ENCODE measurements at regions not wholly inside any gene's neighbourhood (a gene's known extent, or its start where the extent isn't known, plus 50 kb on each side); places are given as distances from the start of the nearest gene placed in this dataset.

DNA sequence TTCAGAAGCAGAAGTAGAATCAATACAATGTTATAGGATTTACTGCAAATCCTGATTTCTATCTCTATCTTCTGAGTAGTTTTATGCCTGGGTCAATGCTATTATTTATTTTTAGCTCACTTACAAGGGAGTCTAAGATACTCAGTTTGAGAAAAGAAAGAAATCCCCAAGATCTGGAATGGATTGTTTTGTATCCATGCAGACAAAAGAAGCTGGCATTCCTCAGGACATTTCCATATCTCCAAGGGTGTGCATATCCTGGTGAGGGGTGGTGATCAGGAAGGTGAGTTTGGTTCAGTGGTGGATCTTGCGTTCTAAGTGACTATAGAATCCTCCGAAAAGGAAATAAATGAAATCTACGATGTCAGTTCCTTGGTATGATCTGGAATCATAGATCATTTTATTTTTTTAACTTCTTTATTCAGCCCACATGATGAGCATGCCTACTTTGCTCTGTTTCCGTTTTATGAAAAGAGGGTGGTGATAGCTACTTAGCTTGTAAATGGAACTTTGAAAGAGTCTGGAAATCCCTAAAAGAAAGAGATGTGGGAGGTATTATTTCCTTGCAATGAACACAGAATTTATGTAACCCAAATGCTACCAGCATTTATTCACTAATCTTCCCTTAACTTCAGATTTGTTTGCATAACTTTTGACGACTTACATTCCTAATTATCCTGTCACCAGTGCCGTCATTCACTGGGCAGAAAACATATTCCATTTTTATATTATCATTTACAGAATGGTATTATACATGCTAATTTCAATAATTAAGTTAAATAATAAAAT is 81.1 kb upstream of the RAPGEF2 start:
- no peaks in the 10 kb centered on the region for H3K4me1 ChIP-seq
- no peaks in the 10 kb centered on the region for H3K36me3 ChIP-seq (ENCODE audit: control insufficient read depth, insufficient read depth, low read length)
- H3K9ac ChIP-seq: no peak overlapping the region
- no peaks in the 10 kb centered on the region for H3K9me3 ChIP-seq (ENCODE audit: control insufficient read depth, low read length)
- H3K27ac ChIP-seq: no peak overlapping the region
- no peak overlapping the region for H2AFZ ChIP-seq
- H3K4me2 ChIP-seq (ENCODE audit: low read length): no peak overlapping the region
- H3K4me3 ChIP-seq (ENCODE audit: low read depth, low read length): no peak overlapping the region
- TF ChIP-seq, protein P1, sequence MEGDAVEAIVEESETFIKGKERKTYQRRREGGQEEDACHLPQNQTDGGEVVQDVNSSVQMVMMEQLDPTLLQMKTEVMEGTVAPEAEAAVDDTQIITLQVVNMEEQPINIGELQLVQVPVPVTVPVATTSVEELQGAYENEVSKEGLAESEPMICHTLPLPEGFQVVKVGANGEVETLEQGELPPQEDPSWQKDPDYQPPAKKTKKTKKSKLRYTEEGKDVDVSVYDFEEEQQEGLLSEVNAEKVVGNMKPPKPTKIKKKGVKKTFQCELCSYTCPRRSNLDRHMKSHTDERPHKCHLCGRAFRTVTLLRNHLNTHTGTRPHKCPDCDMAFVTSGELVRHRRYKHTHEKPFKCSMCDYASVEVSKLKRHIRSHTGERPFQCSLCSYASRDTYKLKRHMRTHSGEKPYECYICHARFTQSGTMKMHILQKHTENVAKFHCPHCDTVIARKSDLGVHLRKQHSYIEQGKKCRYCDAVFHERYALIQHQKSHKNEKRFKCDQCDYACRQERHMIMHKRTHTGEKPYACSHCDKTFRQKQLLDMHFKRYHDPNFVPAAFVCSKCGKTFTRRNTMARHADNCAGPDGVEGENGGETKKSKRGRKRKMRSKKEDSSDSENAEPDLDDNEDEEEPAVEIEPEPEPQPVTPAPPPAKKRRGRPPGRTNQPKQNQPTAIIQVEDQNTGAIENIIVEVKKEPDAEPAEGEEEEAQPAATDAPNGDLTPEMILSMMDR (IDR thresholded peaks at IDR 0.05): no peak
- H3K79me2 ChIP-seq: no peaks in the 10 kb centered on the region
- no peaks in the 10 kb centered on the region for H3K27me3 ChIP-seq (ENCODE audit: control insufficient read depth, insufficient read depth, low read length)

DNA sequence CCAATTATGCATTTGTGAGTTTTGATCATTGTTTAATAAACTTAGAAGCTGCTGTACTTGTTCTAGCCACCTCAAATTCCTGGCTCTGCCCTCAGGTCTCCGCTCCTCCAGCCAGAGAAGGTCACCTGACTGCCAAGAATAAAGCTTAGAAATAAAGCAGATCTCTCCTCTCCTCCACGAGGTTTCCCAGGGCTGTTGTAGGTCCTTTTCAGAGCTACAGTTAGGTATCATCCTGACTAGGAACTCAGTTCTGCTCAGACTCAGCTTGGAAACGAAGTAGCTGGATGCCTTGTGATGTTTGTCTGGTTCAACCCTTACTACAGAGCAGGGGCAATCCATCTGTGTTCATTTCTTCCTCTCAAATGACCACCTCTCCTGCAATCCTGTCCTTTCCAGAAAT is 79.1 kb upstream of the RAPGEF2 start:
- Histone ChIP-seq H3K4me1 (no peaks in the 10 kb centered on the region), H2AFZ (no peak overlapping the region), H3K27ac (no peak overlapping the region), H3K4me3 (ENCODE audit: low read depth, low read length) (no peak overlapping the region), H3K9me3 (ENCODE audit: control insufficient read depth, low read length) (no peaks in the 10 kb centered on the region), H3K79me2 (no peaks in the 10 kb centered on the region), H3K27me3 (ENCODE audit: control insufficient read depth, insufficient read depth, low read length) (no peaks in the 10 kb centered on the region), H3K4me2 (ENCODE audit: low read length) (no peak overlapping the region), H3K9ac (no peak overlapping the region), H3K36me3 (ENCODE audit: control insufficient read depth, insufficient read depth, low read length) (no peaks in the 10 kb centered on the region)
- TF ChIP-seq, protein P1 (IDR thresholded peaks at IDR 0.05): no peak

DNA sequence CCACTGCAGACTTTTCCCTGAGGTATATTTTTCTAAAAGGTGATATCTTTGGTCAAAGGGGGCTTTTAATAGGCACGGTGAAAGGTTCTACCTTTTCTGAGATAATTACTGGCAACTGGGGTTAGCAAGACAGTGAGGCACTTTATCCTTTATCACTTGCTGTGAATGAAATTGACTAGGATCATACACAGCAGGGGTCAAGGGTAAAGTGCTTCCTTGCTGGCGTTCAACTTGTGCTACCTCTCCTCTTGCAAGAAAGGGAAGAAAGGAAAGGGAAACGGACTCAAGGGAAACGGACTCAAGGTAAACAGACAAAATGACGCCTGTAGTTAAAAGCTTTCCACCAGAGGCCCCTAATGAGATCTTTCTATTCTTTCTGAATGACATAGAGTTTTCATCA is 78.6 kb upstream of the RAPGEF2 start:
- Histone ChIP-seq H3K4me2 (ENCODE audit: low read length) (no peak overlapping the region), H3K9me3 (ENCODE audit: control insufficient read depth, low read length) (no peaks in the 10 kb centered on the region), H3K4me1 (no peaks in the 10 kb centered on the region), H3K27me3 (ENCODE audit: control insufficient read depth, insufficient read depth, low read length) (no peaks in the 10 kb centered on the region), H3K4me3 (ENCODE audit: low read depth, low read length) (no peak overlapping the region), H3K27ac (no peak overlapping the region), H3K36me3 (ENCODE audit: control insufficient read depth, insufficient read depth, low read length) (no peaks in the 10 kb centered on the region), H3K79me2 (no peaks in the 10 kb centered on the region), H3K9ac (no peak overlapping the region), H2AFZ (no peak overlapping the region)
- TF ChIP-seq, protein P1 (IDR thresholded peaks at IDR 0.05): no peak

DNA sequence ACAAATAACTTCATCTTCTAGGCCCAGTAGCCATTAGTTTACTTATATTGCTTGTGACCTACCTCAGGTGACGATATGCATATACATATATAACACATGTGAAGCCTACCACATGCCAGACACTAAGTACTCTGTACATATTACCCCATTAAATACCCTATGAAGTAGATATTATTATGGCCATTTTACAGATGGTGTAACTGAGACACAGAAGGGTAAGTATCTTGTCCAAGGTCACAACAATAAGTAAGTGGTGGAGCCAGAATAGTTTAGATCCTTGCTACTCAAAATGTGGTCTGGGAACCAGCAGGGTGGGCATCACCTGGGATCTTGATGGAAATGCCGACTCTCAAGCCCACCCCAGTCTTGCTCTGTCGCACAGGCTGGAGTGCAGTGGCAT is 78.1 kb upstream of the RAPGEF2 start:
- Histone ChIP-seq H3K9me3 (ENCODE audit: control insufficient read depth, low read length) (no peaks in the 10 kb centered on the region), H3K4me1 (no peaks in the 10 kb centered on the region), H3K27me3 (ENCODE audit: control insufficient read depth, insufficient read depth, low read length) (no peaks in the 10 kb centered on the region), H3K4me3 (ENCODE audit: low read depth, low read length) (no peak overlapping the region), H3K4me2 (ENCODE audit: low read length) (no peak overlapping the region), H3K79me2 (no peaks in the 10 kb centered on the region), H3K36me3 (ENCODE audit: control insufficient read depth, insufficient read depth, low read length) (no peaks in the 10 kb centered on the region), H3K9ac (no peak overlapping the region), H2AFZ (no peak overlapping the region), H3K27ac (no peak overlapping the region)
- TF ChIP-seq, protein P1 (IDR thresholded peaks at IDR 0.05): no peak

DNA sequence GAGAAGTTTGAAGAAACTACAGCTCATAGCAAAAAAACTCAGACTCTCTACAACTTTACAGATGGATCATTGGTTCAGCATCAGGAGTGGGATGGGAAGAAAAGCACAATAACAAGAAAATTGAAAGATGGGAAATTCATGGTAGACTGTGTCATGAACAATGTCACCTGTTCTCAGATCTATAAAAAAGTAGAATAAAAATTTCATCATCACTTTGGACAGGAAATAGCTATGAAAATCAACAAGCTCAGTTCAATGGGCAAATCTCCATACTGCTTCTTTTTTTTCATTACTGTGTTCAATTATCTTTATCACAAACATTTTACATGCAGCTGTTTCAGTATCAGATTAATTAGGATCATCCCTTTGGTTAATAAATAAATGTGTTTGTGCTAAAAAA is 76.5 kb upstream of the RAPGEF2 start:
- H3K4me1 ChIP-seq: no peaks in the 10 kb centered on the region
- no peak overlapping the region for H3K4me2 ChIP-seq (ENCODE audit: low read length)
- H3K9ac ChIP-seq: no peak overlapping the region
- no peaks in the 10 kb centered on the region for H3K36me3 ChIP-seq (ENCODE audit: control insufficient read depth, insufficient read depth, low read length)
- no peaks in the 10 kb centered on the region for H3K9me3 ChIP-seq (ENCODE audit: control insufficient read depth, low read length)
- no peaks in the 10 kb centered on the region for H3K79me2 ChIP-seq
- TF ChIP-seq, protein P1 (IDR thresholded peaks at IDR 0.05): no peak
- H2AFZ ChIP-seq: no peak overlapping the region
- no peak overlapping the region for H3K27ac ChIP-seq
- no peak overlapping the region for H3K4me3 ChIP-seq (ENCODE audit: low read depth, low read length)
- H3K27me3 ChIP-seq (ENCODE audit: control insufficient read depth, insufficient read depth, low read length): no peaks in the 10 kb centered on the region
